Raji (cell line): ENCODE measurements at regions not wholly inside any gene's neighbourhood (a gene's known extent, or its start where the extent isn't known, plus 50 kb on each side); places are given as distances from the start of the nearest gene placed in this dataset.

ENCODE experiments used
- POLR2A ChIP-seq: IDR thresholded peaks from 2 replicates; pipeline ENCODE4 v1.6.1; 2011; ENCODE audit warnings: low read depth, low read length, control low read depth; ENCODE audit not compliant: insufficient read depth

- no peak for TF ChIP-seq POLR2A
These were observed 118.6 kb downstream of the SYF2 start for GRCh38 chr1:25113731-25114130.

DNA sequence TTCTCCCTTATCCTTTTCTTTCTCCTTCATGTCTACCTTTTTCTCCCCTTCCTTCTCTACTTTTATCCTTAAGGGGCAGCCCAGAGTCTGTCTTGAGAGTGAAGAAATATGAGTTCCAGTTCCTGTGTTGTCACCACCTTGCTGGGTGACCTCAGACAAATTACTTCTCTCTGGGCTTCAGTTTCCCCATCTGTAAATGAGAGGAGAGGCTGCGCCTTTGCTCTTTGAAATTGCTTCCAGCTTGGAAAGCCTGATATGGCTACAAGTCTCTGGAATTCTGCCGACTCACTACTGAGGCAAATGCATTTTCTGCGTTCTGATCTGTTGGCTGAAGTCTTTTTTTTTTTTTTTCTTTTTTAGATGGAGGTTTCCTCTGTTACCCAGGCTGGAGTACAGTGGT is 119.2 kb downstream of the SYF2 start:
- no peak for TF ChIP-seq POLR2A

DNA sequence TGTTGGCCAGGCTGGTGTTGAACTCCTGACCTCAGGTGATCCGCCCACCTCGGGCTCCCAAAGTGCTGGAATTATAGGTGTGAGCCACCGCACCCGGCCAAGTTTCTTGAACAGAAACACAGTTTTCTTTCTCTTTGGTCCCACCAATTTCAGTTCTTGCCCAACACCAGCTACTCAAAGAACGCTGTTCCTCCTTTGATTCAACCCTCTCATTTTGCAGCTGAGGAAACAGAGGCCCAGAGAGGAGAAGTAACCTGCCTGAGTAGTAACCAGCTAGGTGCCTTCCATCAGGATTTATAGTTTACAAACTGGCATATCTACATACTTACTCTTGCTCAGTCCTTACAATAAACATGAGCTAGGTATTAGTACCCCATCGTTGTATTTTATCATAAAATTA is 119.9 kb downstream of the SYF2 start:
- no peak for TF ChIP-seq POLR2A

- no peak for TF ChIP-seq POLR2A
These were observed 120.6 kb downstream of the SYF2 start for GRCh38 chr1:25111706-25112105.

DNA sequence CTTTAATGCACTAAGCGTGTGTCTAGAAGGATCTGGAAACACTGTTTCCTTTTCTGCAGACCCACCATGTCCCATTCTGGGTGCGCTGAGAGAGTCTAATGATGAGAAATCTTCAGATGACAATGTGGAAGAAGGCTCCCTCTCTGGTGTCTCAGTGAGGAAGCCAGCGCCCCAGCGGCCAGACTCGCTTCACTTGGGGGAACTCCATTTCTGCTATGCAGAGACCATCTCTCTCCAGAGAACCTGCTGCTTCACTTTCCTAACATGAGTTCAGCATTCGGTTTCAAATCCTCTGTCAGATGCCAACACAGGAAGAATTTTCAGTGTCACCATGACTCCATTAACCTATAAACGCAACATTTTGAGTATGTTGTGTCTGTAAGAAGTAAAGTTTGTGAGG is 121.8 kb downstream of the SYF2 start:
- TF ChIP-seq POLR2A = no peak

GRCh38 chr1:25110036-25110435 is 122.3 kb downstream of the SYF2 start:
- TF ChIP-seq POLR2A = no peak

GRCh38 chr1:25109531-25109951 is 122.8 kb downstream of the SYF2 start:
- TF ChIP-seq POLR2A = no peak

GRCh38 chr1:25107643-25108010 is 124.7 kb downstream of the SYF2 start:
- TF ChIP-seq POLR2A = no peak

GRCh38 chr1:25106976-25107642 is 125.2 kb downstream of the SYF2 start:
- TF ChIP-seq POLR2A = no peak

- TF ChIP-seq POLR2A = no peak
These were observed 126.0 kb downstream of the SYF2 start for GRCh38 chr1:25106352-25106751.

DNA sequence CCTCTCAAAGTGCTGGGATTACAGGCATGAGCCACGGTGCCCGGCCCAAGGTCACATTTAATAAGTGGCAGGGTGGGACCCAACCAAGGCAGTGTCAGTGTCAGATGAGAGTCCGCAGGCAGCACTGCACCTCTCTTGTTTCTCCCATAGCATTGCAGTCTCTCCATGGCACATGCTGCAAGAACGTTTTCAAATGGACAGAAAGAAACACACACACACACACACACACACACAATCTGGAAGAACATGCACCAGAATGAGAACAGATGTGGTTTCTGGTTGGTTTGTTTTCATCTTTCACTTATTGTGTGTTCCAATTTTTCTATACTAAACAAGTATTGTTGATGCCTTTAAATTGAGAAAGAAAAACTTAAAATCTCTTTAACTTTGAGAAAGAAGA is 126.5 kb downstream of the SYF2 start:
- no peak for TF ChIP-seq POLR2A

DNA sequence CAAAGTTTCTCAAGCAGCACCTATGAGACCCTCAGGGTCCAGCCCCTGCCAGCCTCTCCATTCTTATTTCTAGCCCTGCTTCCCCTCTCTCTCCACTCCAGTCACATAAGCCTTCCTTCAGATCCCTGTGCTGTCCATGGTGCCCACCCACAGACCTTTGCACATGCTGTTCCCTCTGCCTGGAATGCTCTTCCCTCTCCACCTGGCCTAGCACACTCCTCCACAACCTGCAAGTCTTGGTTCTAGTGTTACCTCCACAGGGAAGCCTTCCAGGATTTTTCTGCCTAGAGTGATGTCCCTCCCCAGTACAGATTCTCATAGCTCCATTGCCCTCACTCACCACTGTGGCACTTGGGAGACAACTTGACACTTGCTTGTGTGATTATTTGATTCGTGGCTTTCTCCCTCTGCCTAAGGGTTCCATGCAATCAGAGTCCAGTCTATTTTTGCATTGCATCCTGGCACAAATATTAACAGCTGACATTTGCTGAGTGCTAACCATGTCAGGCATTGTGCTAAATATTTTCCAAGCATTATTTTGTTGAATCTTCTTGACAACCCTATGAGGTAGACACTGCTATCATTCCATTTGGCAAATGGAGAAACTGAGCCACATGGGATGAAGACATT is 127.3 kb downstream of the SYF2 start:
- no peak for TF ChIP-seq POLR2A

GRCh38 chr1:25103164-25103795 is 129.0 kb downstream of the SYF2 start:
- no peak for TF ChIP-seq POLR2A

GRCh38 chr1:25100151-25100833 is 132.0 kb downstream of the SYF2 start:
- TF ChIP-seq POLR2A = no peak

DNA sequence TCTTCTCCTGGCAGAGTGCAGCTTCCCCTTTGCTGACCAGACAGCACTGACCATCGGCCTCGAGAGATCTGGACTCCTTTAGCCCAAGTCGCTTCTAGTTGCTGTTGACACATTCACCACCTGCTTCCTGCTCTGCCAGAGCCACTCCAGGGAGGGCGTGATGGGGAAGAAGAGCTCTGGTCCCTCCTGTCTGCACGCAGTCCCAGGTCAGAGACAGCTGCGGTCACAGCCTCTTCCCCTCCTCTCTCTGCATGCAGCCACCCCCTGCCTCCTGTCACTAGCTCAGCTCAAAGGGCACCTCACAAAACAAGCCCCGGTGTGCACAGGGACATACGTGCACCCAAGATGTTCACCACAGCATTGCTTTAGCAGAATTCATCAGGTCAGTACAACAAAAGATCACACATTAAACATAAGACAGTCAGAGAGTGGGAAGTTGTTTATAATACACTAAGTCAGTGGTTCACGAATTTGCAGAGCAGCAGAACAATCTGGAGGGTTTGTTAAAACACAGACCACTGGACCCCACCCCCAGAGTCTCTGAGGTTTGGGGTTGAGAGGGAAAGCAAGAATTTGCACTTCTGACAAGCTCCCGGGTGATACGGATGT is 132.9 kb downstream of the SYF2 start:
- no peak for TF ChIP-seq POLR2A
